Limb (tissue), 2 donors: ENCODE measurements at regions not wholly inside any gene's neighbourhood (a gene's known extent, or its start where the extent isn't known, plus 50 kb on each side); places are given as distances from the start of the nearest gene placed in this dataset.
A peak's percentile ranks its signal among the peaks of the same experiment; 100 is the strongest.

Experiments used
- DNase-seq, 2 donors: peaks; one replicate each; pipeline ENCODE4 v3.0.0-alpha.2; 2016; ENCODE audit errors: extremely low spot score in 2 of 2

DNA sequence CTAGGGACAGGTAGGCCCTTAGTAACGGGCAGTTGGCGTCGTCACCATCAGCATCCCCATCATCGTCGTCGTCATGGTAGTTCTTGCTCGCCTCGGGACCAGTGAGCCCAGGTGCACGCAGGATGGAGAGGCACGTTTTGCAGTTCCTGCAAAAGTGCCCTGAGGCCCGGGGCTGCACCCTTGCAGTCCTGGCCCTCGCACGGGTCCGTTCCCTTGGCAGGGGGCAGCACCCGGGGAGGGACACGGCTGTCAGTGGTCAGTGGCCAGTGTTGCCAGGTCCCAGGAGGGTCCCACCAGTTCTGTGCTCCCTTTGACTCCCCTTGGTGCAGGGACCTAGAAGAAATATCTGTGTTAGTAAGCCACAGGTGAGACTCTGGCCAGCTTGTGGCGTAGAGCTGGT, 243.9 kb upstream of the CIBAR2 start:
- DNase-seq, result no peak

DNA sequence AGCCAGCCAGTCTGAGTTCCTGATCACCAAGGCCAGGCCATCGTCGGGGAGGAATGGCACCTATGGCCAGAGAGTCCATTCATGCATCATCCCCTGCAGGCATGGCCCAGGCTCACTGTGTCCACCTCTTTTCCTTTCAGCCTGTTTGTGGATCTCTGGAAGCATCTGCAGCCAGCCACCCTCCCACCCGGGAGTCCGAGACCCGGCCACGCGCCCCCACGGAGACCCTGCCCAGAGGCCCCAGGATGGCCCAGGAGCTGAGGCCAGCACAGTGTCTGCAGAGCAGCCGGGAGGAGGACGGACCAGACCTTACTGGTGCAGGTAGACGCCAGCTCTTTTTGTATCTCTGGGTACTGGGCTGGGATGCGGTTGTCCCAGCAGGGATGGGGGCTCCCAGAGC, 245.1 kb upstream of the CIBAR2 start:
- DNase-seq, result no peak

DNA sequence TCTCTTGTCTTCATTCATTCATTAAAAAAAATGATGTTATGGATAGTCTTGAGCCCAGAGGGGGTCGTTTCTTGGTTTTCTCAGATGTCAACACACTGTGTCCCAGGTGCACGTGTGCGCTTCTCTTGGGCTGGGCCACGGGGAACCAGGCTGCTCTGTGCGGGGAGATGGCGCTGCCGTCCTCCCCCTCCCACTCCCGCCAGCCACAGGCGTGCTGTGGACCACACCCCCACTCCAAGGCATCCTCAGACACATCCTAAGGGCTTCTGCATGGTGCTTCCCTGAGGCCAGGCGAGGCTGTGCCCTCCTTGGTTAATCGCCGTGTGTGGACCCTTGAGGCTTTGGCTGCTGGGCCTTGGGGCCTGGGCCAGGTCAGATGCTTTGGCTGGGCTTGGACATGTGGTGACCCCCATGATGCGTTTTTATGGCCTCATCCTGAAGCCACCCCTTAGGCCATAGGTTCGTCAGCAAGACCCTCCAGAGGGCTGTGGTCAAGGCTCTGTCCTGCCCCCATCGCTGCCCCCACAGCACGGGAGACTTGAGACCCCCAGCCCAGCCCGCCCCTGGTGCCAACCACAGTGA, 245.7 kb upstream of the CIBAR2 start:
- no peak for DNase-seq

DNA sequence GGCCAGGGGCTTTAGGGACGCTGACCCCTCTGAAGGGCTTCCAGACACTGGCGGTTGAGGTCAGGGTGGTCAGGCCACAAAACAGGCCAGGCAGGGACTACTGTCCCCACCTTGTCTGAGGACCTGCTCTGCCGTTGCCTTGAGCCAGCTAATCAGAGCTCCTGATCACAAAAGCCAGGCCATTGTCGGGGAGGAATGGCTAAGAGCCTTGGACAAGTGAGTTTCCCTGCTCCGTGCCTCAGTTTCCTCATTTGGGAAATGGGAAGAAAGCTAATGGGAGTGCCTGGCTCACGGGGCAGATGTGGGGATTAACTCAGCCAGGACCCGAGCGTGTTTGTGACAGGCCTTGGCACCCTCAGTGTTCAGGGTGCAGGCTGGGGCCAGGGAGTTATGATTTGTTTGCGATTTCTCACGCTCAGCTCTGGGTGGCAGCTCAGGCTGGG, 246.5 kb upstream of the CIBAR2 start:
- DNase-seq, result no peak

DNA sequence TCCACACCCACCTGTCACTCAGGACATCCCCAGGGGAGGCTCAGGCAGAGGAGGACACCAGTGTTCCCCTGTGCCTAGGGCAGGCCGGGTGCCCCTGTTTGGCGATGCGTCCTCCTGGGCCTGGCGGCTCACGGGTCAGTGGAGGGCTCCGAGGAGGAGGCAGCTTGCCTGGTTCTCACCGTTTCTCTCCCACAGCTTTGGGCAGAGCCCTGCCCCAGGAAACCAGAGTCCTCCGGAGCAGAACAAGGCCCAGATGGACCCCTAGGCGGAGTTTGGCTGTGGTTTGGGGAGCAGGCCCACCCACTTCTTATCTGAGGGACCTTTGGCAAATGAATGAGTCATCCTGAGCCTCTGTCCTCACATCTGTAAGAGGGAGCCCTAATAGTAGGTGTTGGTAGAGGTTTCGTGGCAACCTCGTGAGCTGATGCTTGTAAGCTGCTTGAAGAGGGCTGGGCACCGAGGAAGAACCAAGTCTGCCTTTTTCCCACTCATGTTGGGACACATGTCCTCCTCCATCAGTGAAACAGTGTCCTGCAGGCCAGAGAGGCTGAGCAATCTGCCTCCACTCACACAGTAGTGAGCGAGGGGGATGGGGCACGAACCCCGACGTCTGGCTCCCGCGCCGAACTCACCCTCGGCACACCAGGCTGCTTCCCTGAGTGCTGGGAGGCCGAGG, 247.0 kb upstream of the CIBAR2 start:
- no peak for DNase-seq

DNA sequence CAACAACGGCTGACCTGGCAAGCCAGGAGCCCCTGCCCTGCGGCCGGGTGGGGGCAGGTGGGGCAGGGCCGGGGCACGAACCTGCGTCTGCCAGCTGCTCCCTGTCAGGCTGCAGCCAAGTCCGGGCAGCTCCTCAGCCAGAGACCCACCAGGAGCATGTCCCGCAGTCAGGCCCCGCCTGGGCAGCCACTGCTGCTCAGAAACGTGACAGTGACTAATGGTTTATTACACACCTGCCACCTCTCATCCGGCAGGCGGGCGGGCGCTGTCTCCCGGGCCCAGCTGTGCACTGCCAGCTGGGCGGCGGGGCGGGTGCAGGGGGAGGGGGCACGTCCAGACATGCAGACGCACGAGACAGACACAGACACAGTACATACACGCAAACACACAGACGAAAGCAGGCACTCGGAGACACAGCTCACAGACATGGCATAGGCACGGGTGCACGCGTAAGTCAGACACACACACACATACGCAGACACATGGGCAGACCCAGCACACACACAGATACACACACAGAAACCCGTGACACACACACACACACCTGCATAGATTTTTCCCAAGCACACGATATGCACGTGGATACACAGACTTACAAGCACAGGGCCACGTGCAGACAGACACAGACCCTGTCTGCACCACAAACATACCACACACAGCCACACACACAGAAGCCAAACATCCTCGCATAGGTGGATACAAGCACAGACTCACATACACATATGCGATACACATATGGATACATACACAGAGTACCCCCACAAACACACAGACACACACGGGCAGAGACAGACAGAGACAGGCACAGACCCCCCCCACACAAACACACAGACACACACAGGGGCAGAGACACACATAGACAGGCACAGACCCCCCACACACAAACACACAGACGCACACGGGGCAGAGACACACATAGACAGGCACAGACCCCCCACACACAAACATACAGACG, 248.3 kb upstream of the CIBAR2 start:
- DNase-seq, result peak; percentile 59 to 78

DNA sequence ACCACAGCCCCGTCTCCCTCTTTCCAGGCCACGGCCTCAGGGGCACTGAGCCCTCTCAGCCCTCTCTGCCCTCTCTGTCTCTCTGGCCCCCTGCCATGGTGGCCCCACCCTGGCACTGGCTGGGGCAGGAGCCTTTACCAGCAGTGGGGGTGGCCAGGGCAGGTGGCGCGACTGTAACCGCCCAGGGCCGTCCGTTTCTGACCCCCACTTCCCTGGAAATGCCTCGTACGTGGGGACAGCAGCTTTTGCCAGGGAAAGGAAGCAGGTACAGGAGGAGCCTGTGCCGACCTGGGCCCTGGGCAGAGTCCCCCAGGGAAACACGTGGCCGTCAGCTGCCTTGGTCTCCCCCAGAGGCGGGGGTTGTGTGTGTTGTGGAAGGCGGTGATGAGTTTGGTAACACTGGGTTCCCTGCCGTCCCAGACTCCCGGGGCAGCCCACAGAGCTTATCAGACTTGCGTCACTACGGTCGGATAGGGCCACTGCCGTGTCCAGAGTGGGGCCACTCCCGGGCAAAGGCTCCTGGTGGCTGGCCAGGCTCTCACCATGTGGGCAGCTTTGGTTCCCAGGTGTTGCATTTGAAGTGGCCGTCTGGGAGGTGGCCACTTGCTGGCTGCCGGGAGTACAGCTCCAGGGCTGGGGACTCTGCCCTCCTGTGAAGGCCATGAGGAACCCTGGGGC, 249.3 kb upstream of the CIBAR2 start:
- DNase-seq, result no peak

DNA sequence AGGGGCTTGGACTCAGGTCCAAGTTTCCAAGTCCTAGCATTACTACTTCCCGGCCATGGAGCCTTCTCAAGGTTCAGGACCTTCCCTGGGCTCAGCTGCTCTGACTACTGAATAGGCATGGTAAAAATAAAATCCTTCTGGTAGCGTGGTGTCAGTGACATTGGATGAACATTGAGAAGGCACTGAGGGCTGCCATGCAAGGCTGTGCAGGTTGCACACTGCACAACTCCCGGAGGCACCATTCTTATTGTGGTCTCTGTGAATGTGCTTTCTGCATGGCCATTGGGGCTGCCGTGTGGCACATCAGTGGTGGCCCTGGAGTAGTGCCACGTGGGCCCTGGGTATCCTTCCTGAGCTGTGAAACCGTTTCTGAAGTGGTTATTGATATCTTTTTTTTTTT, 250.2 kb upstream of the CIBAR2 start:
- DNase-seq, result no peak

DNA sequence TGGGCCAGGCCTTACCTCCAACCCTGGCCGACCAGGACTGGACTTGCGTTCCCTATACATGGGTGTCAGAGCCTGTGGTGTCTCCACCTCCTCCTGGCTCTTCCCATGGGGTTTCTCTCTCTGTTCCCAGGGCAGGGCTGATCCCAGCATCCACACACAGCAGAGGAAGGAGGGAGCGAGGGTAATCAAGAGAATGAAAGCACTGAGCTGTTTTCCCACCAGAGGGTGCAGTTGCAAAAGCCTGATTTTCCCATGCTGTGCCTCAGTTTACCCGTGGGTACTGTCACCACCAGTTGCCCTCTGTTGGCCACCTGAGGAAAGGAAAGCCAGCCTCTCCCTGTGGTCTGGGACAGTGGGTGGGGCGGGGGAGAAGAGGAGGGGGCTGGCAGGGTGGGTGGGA, 249.7 kb upstream of the GSE1 start:
- no peak for DNase-seq

DNA sequence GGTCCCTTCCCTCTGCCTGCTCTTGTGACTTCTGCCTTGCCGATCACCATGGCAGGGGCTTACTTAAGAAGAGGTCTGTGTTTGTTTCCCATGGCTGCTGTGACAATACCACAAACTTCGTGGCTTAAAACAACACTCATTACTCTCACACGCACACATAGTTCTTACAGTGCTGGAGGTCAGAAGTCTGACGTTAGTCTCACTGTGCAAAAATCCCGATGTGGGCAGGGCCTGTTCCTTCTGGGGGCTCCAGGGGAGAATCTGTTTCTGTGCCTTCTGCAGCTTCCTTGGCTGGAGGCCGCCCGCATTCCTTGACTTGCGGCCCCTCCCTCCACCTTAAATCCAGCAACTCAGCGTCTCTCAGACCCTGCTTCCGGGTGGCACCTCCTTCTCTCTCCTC, 249.2 kb upstream of the GSE1 start:
- no peak for DNase-seq

DNA sequence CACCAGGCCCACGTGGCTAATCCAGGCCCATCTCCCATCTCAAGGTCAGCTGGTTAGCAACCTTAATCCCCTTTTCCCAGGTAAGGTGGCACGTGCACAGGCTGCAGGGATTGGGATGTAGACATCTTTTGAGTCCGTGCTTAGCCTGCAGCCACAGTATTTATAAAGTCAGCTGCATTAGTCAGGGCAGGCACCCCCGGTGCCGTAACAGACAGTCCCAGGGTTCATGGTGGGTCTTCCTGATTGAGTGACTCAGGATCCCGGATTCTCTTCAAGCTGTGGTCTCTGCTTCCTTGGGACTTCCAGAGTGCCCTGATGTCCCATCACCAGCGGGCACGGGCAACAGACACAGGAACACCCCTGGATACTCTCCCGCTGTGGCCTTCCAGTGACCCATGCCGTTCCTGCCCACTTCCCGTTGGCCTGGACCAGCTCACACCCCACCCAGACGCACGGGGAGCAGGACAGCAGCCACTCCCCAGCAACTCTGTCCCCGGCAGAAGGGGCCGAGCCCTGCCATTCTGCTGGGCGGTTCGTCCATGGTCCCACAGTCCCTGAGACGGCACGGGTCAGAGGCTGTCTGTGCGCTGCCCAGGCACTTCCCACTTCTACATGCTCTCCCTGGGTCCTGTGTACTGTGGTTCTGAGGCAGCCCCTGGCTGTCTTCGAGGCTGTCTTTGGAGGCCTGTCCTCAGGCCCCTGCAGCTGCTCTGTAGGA, 248.6 kb upstream of the GSE1 start:
- DNase-seq, result no peak

DNA sequence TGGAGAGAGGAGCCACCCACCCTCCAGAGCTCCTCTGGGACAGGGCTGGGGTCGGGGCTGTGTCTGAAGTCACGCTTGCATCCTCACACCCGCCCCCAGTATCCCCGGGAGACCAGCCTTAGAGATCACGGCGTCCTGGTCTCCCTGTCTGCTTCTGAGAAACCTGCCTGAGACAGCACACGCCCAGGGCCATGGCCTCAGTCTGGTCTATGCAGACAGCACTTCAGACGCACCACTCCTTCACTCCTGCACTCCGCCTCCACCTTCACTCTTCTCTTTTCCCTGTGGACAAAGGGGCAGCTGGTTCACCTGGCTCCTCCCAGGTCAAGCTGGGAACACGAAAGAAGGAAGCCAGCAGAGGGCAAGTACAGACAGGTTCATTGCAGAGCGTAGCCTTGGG, 248.0 kb upstream of the GSE1 start:
- no peak for DNase-seq

DNA sequence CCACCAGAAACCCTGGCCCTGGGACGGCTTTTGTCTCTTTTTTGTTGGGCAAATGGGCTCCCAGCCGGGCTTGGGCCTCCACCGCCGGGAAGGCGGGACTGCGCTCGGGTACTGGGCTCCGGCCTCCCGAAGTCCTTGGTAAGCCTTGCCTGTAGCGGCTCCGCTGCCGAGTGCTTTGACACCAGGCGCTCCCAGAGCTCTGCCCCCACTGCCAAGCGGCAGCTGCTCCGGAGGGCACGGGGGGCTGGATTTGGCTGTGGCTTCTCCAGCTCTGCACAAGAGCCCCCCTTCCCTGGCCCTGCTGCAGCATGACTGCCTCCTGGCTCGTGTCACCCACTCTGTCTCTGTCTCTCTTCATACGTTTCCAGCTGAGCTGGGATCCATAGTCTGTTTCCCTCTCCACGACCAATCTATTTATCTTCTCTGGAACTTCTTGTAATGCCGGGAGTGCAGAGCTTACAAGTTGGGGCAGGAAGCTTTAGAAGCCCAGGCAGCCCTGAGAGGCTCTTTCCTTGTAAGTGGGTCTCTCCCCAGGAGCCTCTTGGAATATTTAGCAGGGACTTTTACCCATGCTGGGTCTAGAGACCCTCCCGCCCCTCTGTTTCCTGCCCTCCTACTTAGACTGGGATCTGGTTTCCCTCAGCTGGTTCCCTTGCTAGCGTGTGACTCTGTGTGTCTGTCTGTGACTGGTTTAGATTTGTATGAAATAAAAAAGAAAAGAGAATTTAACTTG, 246.9 kb upstream of the GSE1 start:
- DNase-seq, result peak; percentile 55 to 64

DNA sequence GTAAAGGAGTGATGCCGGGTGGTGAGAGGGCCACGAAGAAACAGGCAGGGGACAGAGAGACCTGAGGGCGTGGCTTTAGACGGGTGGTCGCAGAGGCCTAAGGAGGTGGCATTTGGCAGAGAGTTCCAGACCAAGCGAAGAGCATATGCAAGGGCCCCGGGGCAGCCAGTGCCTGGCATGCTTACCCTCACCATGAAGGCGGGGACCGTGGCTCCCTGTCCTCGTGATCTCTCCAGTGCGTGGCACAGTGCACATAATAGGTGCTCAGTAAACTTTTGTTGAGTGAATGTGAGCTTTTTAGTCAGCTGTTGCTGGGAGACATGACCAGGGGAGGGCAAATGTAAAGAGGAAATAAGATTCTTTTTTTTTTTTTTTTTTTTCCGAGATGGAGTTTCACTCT, 245.6 kb upstream of the GSE1 start:
- no peak for DNase-seq

DNA sequence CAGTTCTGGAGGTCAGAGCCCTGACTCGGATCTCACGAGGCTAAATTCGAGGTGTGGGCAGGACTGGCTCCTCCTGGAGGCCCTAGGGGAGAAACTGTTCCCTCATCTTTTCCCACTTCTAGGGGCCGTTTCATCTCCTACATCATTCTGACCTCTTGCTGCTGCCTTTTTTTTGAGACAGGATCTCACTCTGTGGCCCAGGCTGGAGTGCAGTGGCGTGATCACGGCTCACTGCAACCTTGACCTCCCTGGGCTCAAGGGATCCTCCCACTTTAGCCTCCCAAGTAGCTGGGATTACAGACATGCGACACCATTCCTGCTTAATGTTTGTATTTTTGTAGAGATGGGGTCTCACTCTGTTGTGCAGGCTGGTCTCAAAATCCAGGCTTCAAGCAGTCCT, 244.1 kb upstream of the GSE1 start:
- DNase-seq, result no peak

DNA sequence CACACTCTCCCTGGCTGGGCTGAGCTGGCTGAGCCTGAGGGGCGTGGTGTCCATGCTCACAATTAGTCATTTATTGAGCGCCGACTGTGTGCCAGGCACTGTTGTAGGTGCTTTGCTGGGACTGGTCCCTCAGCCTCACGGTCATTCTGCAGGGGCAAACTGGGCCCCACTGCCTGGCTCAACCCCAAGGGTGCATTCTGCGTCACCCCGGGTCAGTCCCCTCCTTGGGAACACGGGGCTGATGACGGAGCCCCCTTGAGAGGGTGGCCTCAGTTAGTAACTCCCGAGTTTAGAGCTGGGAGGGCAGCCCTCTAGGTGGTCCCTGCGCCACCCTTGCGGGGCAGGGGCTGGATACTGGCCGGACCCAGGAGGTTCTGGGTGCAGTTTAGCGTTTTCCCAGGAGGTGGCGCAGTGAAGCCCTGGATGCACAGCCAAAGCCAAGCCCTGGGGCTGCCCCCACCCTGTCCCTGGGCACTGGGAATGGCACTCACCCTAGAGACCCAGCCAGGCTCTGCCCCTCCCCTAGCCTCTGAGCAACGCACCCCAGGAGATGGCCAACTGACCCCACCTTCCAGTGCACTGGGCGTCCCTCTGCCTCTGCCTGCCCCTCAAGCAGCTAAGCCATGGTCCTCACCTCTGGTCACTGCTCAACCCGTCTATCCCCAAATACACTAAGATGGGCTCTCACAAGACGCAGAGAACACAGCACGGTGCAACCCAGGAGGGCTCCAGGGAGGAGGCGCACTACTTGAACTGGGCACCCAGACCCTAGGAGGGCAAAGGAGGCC, 243.2 kb upstream of the GSE1 start:
- peak in 1 of 2 donors; percentile 70 for DNase-seq

DNA sequence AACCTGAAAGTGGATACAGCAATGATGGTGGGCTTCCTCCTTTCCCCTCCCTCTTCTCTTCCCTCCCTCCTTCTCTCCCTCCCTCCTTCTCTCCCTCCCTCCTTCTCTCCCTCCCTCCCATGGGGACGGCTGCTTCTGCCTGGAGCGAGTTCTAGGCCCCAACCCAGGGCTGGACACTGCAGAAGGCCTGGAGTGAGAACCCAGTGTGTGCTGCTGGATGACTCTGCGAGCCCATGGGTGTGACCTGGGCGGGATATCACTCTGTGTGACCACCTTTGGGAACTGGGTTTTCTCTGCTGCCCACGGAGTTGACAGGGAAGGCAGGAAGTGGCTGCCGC, 242.6 kb upstream of the GSE1 start:
- DNase-seq, result no peak

DNA sequence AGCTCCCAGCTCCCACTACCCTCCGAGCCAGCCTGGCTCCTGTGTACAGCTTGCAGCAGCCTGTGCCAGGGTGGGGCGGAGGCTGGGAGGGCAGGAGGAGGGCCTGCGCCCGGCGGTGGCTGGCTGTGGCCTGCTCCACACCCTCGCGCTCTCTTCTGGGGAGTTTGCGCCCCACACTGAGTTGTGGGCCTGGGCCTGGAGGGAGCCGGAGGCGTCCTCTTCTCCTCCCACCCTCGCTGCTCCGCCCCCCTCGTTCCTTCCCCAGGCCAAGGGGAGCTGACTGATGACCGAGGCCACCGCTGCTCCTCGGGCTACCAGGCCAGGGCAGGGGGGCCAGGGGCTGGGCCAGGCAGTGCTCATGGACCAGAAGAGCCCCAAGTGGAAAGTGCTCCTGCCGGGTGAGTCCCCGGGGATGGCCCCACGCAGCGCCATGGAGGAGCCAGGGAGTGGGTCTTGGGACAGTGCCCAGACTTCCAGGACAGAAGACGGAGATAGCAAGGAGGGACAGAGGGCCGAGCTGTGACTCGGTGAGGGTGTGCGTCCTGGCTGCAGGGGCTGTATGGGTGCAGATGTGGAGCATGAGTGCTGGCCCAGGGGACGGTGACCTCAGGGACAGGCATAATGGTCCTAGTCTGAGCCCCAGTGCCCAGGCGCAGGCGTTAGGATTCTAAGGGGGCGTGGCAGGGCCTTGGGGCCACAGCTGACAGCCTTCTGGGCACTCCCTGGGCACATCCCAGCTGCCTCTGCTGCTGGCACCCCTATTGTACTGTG, 242.1 kb upstream of the GSE1 start:
- DNase-seq, result no peak

DNA sequence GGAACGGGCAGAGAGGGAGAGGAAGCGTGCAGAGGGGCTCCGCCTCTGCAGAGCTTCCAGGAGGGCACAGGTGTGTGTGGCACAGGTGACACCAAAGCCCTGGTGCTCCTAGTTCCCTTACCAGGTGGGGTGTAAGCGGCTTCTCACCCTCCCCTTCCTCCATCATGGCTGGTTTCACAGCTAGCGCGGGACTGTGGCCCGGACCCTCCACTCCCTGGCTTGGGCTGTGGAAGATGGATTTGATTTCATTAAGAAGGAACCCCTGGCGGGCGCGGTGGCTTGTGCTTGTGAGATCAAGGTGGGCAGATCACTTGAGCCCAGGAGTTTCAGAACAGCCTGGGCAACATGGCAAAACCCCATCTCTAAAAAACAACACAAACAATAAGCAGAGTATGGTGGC, 241.2 kb upstream of the GSE1 start:
- no peak for DNase-seq
